GM12878 (cell line): ENCODE measurements at regions not wholly inside any gene's neighbourhood (a gene's known extent, or its start where the extent isn't known, plus 50 kb on each side); places are given as distances from the start of the nearest gene placed in this dataset.

ENCODE experiments used
- ATAC-seq: fragments of 200-7000 bp; cut with Tn5 transposase; 3 replicates; pipeline ENCODE4 v1.9.1; 2020; ENCODE audit warnings: mild to moderate bottlenecking, moderate library complexity
- BruUV-seq: library from RNA; stranded (reverse); fragments of 400-500 nt; replicated peaks from 2 replicates; lab custom pipeline; 2021; lab: Mats Ljungman, UMichigan
- CTCF ChIA-PET: fragments of 300-600 bp; sonication (Branson Sonifier 250); formaldehyde crosslinking; extraction: SDS; loops from one replicate; lab custom pipeline; 2021; ENCODE audit warnings: inconsistent platforms; lab: Yijun Ruan, JAX
- POLR2A ChIA-PET: fragments of 350-600 bp; formaldehyde crosslinking; extraction: SDS; loops from one replicate; lab custom pipeline; 2021; ENCODE audit warnings: inconsistent platforms; lab: Charles Lee
- RAD21 ChIA-PET: fragments of 300-600 bp; sonication (Branson Sonifier 250); formaldehyde crosslinking; loops from one replicate; lab custom pipeline; 2023; ENCODE audit warnings: antibody characterized with exemption; ENCODE audit not compliant: unreplicated experiment; lab: Charles Lee
- SMC1A ChIA-PET: fragments of 300-600 bp; sonication (Branson Sonifier 250); formaldehyde crosslinking; loops from one replicate; lab custom pipeline; 2023; ENCODE audit not compliant: unreplicated experiment, uncharacterized antibody; lab: Charles Lee
- DNase-seq: peaks from one replicate; pipeline ENCODE4 v3.0.0-alpha.2; 2011; ENCODE audit warnings: low read depth, low spot score
- FAIRE-seq: peaks from 3 replicates; lab custom pipeline; 2011; peaks lifted over from hg19 to GRCh38; lab: Jason Lieb, UNC
- H2AFZ ChIP-seq: 2 replicates; pipeline ENCODE4 v1.6.0; 2011; ENCODE audit warnings: low read depth, low read length, control low read depth; ENCODE audit not compliant: control insufficient read depth
- H3K27ac ChIP-seq: 2 replicates; pipeline ENCODE4 v1.5.1; 2011; ENCODE audit warnings: control low read depth; ENCODE audit not compliant: control insufficient read depth, insufficient read depth
- H3K27me3 ChIP-seq, 2 experiments: replicated peaks in 1 of 2; 2 replicates each; pipeline versions ENCODE4 v1.6.0 to v1.6.1; 2011; ENCODE audit warnings: low read length in 1 of 2; ENCODE audit not compliant: control insufficient read depth in 2 of 2, insufficient read depth in 2 of 2
- H3K36me3 ChIP-seq, 2 experiments: 2 replicates each; pipeline ENCODE4 v1.5.1; 2011; ENCODE audit warnings: low read length in 1 of 2; ENCODE audit not compliant: control insufficient read depth in 2 of 2, insufficient read depth in 2 of 2
- H3K4me1 ChIP-seq: 2 replicates; pipeline ENCODE4 v1.6.1; 2011; ENCODE audit warnings: mild to moderate bottlenecking, low read length, moderate library complexity, mixed read lengths; ENCODE audit not compliant: control insufficient read depth, insufficient read depth
- H3K4me2 ChIP-seq: 2 replicates; pipeline ENCODE4 v1.6.0; 2011; ENCODE audit warnings: control low read depth; ENCODE audit not compliant: control insufficient read depth, insufficient read depth
- H3K4me3 ChIP-seq: fragments of 200-600 bp; sonication (generic); 2 replicates; pipeline ENCODE4 v1.5.1; 2016
- H3K79me2 ChIP-seq: 2 replicates; pipeline ENCODE4 v1.6.0; 2011; ENCODE audit warnings: low read length; ENCODE audit not compliant: control insufficient read depth, insufficient read depth
- H3K9ac ChIP-seq: 2 replicates; pipeline ENCODE4 v1.8.0; 2011; ENCODE audit warnings: low read length, control low read depth, mixed read lengths; ENCODE audit not compliant: control insufficient read depth, insufficient read depth
- H3K9me3 ChIP-seq: replicated peaks from 3 replicates; pipeline ENCODE4 v1.5.1; 2011; ENCODE audit warnings: mild to moderate bottlenecking, low read length; ENCODE audit not compliant: control insufficient read depth, insufficient read depth
- H4K20me1 ChIP-seq: 2 replicates; pipeline ENCODE4 v1.6.0; 2011; ENCODE audit not compliant: control insufficient read depth, insufficient read depth
- BHLHE40 ChIP-seq, 2 experiments: fragments of 450-650 bp in 1 of 2; IDR thresholded peaks; 2 replicates each; pipeline ENCODE4 v1.6.1; 2011 to 2017; ENCODE audit warnings: low read depth in 2 of 2, borderline replicate concordance in 1 of 2, improper control_type of control experiment in 1 of 2, low read length in 1 of 2, mild to moderate bottlenecking in 1 of 2
- HDAC6 ChIP-seq: fragments of 200-600 bp; sonication (generic); IDR thresholded peaks from one replicate; pipeline ENCODE4 v1.8.0; 2017; ENCODE audit warnings: antibody characterized with exemption; ENCODE audit not compliant: unreplicated experiment
- IKZF1 ChIP-seq: fragments of 450-650 bp; conservative IDR thresholded peaks from 2 replicates; pipeline ENCODE4 v1.6.1; 2017; ENCODE audit warnings: antibody characterized with exemption, mild to moderate bottlenecking
- NFYA ChIP-seq: IDR thresholded peaks from 2 replicates; pipeline ENCODE4 v1.6.1; 2011; ENCODE audit warnings: low read depth, mild to moderate bottlenecking, low read length, improper control_type of control experiment, borderline replicate concordance
- POLR2A ChIP-seq: IDR thresholded peaks from 2 replicates; pipeline ENCODE4 v1.6.1; 2011; ENCODE audit warnings: low read depth, mild to moderate bottlenecking, low read length
- RB1 ChIP-seq: fragments of 450-650 bp; formaldehyde crosslinking; IDR thresholded peaks from 2 replicates; pipeline ENCODE4 v1.6.1; 2017; ENCODE audit warnings: mild to moderate bottlenecking, borderline replicate concordance
- SREBF2 ChIP-seq: IDR thresholded peaks from 2 replicates; pipeline ENCODE4 v1.6.1; 2012; ENCODE audit warnings: mild to moderate bottlenecking, low read length
- TARDBP ChIP-seq: IDR thresholded peaks from 2 replicates; pipeline ENCODE4 v1.6.1; 2016; ENCODE audit warnings: borderline replicate concordance
- TCF7 ChIP-seq: IDR thresholded peaks from 2 replicates; pipeline ENCODE4 v1.6.1; 2014; ENCODE audit warnings: antibody characterized with exemption, borderline replicate concordance
- WGBS: methylation state at CpG from one replicate; pipeline ENCODE4 v1.1.6; 2016; ENCODE audit warnings: low lambda C conversion rate; ENCODE audit not compliant: insufficient replicate concordance, insufficient coverage; ENCODE audit errors: missing lambda C conversion rate; 5-methylcytosine and 5-hydroxymethylcytosine counted together
- in situ Hi-C: fragments of 300-500 bp; cut with MboI; formaldehyde crosslinking; loops from 9 replicates; pipeline ENCODE4 v1.14.3; 2018; ENCODE audit warnings: mixed read lengths
- intact Hi-C: fragments of 100-400 bp; cut with micrococcal nuclease; formaldehyde crosslinking; loops from one replicate; pipeline ENCODE4 v1.14.2; 2022; ENCODE audit not compliant: unreplicated experiment
- TF ChIP-seq, protein P1 (sequence below): IDR thresholded peaks from 2 replicates; pipeline ENCODE4 v1.6.1; 2011; ENCODE audit warnings: mild to moderate bottlenecking, low read depth, low read length, moderate library complexity; ENCODE audit not compliant: insufficient replicate concordance
- TF ChIP-seq, protein P2 (sequence below): fragments of 450-650 bp; IDR thresholded peaks from 2 replicates; pipeline ENCODE4 v1.6.1; 2016; ENCODE audit warnings: mild to moderate bottlenecking, moderate library complexity, borderline replicate concordance
- TF ChIP-seq, protein P3 (sequence below): IDR thresholded peaks from 2 replicates; pipeline ENCODE4 v1.6.1; 2011; ENCODE audit warnings: borderline replicate concordance, low read depth, mild to moderate bottlenecking, moderate library complexity, mixed read lengths, low read length; ENCODE audit not compliant: insufficient read depth; ENCODE audit errors: extremely low read length
- TF ChIP-seq, protein P4 (sequence below): fragments of 450-650 bp; IDR thresholded peaks from 2 replicates; pipeline ENCODE4 v1.6.1; 2018; ENCODE audit warnings: mild to moderate bottlenecking, low read depth, moderate library complexity; ENCODE audit not compliant: partially characterized antibody

DNA sequence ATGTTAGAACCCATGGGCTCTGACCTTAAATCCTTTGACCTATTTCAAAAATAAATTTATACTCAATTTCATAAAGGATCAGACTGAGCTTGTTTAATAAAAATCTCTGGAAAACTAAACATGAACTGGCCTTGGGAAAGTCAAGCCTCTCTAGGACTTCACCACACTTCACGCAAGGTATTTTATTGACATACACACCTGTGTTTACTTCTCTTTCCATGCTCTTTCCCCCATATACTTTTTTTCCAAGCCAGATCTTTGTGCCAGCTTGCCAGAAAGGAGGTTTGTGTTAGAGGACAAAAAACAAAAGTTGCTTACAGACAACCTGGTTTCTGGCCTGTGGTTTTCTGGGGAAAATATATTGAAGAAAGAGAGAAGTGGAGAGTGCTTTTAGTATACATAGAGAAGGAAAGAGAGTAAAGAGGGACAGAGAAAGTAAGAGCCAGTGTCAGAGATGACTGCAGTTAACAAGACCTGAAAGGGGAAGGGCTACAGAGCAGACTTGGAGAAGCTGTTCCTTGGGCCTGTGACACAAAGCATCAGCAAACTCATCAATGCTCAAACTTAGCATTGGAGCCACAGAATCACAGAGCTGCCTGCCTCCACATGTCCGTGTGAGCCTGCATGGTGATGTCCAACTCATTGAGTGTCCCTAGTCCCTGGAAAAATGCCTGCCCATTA, 77.3 kb upstream of the TMTC2 start (continued):
- TF ChIP-seq BHLHE40 (IDR thresholded peaks at IDR 0.05; ENCODE audit: borderline replicate concordance in 1 of 2, low read depth in 2 of 2, low read length in 1 of 2) (no peak), SREBF2 (no peak), RB1 (no peak)

DNA sequence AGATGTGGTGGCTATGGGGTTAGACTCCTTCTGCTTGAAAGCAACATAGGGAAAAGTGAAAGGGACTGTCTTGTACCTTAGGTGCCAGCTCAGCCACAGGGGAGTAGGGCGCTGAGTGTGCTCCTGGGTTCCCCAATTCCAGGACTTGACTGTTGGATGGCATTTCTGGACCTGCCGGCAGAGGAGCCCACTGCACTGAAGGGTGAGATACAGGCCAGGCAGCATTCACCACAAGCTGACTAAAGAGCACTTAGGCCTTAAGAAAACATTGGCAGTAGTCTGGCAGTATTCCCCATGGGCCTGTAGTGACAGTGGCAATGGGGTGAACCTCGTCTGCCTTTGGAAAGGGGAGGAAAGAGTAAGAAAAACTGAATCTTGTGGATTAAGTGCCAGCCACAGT, 67.1 kb upstream of the TMTC2 start:
- H3K27ac ChIP-seq: no peak overlapping the region
- H2AFZ ChIP-seq: no peak overlapping the region
- DNase-seq: no peak
- ChIA-PET POLR2A (interaction anchor here (0.7 kb wide), 1 partner anchor 97 kb away, joined by 3 read pairs; no protein-coding TSS in a partner anchor), CTCF (no interaction called here), RAD21 (no interaction called here), SMC1A (no interaction called here)
- no peak overlapping the region for H3K4me3 ChIP-seq
- no TSS peak for BruUV-seq
- no peaks in the 10 kb centered on the region for H3K79me2 ChIP-seq
- no peak overlapping the region for H3K9ac ChIP-seq
- no peaks in the 10 kb centered on the region for H3K36me3 ChIP-seq
- H3K9me3 ChIP-seq: no peaks in the 10 kb centered on the region; the same call in 2 of the 3 replicates
- intact Hi-C loops (no loop called here), in situ Hi-C loops (no loop called here)
- H3K4me1 ChIP-seq: no peaks in the 10 kb centered on the region
- FAIRE-seq: no peak
- no peak for ATAC-seq
- no peak overlapping the region for H3K4me2 ChIP-seq
- no peaks in the 10 kb centered on the region for H3K27me3 ChIP-seq
- H4K20me1 ChIP-seq: no peaks in the 10 kb centered on the region
- 32% methylated on average over 3 of the region's 3 CpGs for WGBS
- TF ChIP-seq, protein P1, sequence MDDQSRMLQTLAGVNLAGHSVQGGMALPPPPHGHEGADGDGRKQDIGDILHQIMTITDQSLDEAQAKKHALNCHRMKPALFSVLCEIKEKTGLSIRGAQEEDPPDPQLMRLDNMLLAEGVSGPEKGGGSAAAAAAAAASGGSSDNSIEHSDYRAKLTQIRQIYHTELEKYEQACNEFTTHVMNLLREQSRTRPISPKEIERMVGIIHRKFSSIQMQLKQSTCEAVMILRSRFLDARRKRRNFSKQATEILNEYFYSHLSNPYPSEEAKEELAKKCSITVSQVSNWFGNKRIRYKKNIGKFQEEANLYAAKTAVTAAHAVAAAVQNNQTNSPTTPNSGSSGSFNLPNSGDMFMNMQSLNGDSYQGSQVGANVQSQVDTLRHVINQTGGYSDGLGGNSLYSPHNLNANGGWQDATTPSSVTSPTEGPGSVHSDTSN: no peak
- TF ChIP-seq, protein P2, sequence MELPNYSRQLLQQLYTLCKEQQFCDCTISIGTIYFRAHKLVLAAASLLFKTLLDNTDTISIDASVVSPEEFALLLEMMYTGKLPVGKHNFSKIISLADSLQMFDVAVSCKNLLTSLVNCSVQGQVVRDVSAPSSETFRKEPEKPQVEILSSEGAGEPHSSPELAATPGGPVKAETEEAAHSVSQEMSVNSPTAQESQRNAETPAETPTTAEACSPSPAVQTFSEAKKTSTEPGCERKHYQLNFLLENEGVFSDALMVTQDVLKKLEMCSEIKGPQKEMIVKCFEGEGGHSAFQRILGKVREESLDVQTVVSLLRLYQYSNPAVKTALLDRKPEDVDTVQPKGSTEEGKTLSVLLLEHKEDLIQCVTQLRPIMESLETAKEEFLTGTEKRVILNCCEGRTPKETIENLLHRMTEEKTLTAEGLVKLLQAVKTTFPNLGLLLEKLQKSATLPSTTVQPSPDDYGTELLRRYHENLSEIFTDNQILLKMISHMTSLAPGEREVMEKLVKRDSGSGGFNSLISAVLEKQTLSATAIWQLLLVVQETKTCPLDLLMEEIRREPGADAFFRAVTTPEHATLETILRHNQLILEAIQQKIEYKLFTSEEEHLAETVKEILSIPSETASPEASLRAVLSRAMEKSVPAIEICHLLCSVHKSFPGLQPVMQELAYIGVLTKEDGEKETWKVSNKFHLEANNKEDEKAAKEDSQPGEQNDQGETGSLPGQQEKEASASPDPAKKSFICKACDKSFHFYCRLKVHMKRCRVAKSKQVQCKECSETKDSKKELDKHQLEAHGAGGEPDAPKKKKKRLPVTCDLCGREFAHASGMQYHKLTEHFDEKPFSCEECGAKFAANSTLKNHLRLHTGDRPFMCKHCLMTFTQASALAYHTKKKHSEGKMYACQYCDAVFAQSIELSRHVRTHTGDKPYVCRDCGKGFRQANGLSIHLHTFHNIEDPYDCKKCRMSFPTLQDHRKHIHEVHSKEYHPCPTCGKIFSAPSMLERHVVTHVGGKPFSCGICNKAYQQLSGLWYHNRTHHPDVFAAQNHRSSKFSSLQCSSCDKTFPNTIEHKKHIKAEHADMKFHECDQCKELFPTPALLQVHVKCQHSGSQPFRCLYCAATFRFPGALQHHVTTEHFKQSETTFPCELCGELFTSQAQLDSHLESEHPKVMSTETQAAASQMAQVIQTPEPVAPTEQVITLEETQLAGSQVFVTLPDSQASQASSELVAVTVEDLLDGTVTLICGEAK: no peak
- TF ChIP-seq, protein P3, sequence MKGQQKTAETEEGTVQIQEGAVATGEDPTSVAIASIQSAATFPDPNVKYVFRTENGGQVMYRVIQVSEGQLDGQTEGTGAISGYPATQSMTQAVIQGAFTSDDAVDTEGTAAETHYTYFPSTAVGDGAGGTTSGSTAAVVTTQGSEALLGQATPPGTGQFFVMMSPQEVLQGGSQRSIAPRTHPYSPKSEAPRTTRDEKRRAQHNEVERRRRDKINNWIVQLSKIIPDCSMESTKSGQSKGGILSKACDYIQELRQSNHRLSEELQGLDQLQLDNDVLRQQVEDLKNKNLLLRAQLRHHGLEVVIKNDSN: no peak
- TF ChIP-seq, protein P4, sequence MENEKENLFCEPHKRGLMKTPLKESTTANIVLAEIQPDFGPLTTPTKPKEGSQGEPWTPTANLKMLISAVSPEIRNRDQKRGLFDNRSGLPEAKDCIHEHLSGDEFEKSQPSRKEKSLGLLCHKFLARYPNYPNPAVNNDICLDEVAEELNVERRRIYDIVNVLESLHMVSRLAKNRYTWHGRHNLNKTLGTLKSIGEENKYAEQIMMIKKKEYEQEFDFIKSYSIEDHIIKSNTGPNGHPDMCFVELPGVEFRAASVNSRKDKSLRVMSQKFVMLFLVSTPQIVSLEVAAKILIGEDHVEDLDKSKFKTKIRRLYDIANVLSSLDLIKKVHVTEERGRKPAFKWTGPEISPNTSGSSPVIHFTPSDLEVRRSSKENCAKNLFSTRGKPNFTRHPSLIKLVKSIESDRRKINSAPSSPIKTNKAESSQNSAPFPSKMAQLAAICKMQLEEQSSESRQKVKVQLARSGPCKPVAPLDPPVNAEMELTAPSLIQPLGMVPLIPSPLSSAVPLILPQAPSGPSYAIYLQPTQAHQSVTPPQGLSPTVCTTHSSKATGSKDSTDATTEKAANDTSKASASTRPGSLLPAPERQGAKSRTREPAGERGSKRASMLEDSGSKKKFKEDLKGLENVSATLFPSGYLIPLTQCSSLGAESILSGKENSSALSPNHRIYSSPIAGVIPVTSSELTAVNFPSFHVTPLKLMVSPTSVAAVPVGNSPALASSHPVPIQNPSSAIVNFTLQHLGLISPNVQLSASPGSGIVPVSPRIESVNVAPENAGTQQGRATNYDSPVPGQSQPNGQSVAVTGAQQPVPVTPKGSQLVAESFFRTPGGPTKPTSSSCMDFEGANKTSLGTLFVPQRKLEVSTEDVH: no peak
- TF ChIP-seq POLR2A (no peak), IKZF1 (no peak), TCF7 (no peak), NFYA (no peak), TARDBP (no peak), HDAC6 (no peak)
